ENCODE measurements at regions not wholly inside any gene's neighbourhood (a gene's known extent, or its start where the extent isn't known, plus 50 kb on each side); places are given as distances from the start of the nearest gene placed in this dataset.

GRCh38 chrX:15953801-15954200 lies 99.2 kb upstream of the AP1S2 start:
- DNase-seq (no peak), ATAC-seq (ENCODE audit: poor library complexity) (no peak)
- intact Hi-C loops (cut with DNase I, micrococcal nuclease), result no loop called here
- Histone ChIP-seq H3K4me3 (ENCODE audit: low read length) (no peak overlapping the region), H3K27ac (ENCODE audit: low read depth in 1 of 2, low read length in 2 of 2) (no peak overlapping the region), H3K9me3 (ENCODE audit: control insufficient read depth in 1 of 2, insufficient read depth in 1 of 2, low read length in 2 of 2) (no peaks in the 10 kb centered on the region), H3K27me3 (ENCODE audit: control insufficient read depth in 1 of 2, insufficient read depth in 2 of 2, low read length in 2 of 2) (no peaks in the 10 kb centered on the region), H3K36me3 (ENCODE audit: insufficient read depth, low read length) (no peaks in the 10 kb centered on the region), H3K4me1 (ENCODE audit: insufficient read depth, low read length) (no peaks in the 10 kb centered on the region)
- no peak overlapping the region for H3K27ac Mint-ChIP-seq
- ChIA-PET CTCF (no interaction called here), POLR2A (no interaction called here)
- H3K4me3 Mint-ChIP-seq, result no peak overlapping the region
- H3K9me3 Mint-ChIP-seq, result no peaks in the 10 kb centered on the region
- TF ChIP-seq CTCF (IDR thresholded peaks at IDR 0.05), result no peak
- no peaks in the 10 kb centered on the region for H3K4me1 Mint-ChIP-seq (ENCODE audit: low read depth)
- H3K36me3 Mint-ChIP-seq (ENCODE audit: low read depth), result no peaks in the 10 kb centered on the region
- no peaks in the 10 kb centered on the region for H3K27me3 Mint-ChIP-seq

- POLR2A ChIA-PET, result no interaction called here
- Mint-ChIP-seq H3K27ac (no peak overlapping the region), H3K36me3 (ENCODE audit: low read depth) (no peaks in the 10 kb centered on the region), H3K4me1 (ENCODE audit: low read depth) (no peaks in the 10 kb centered on the region), H3K27me3 (no peaks in the 10 kb centered on the region), H3K9me3 (no peaks in the 10 kb centered on the region), H3K4me3 (no peak overlapping the region)
- intact Hi-C loops (cut with DNase I, micrococcal nuclease), result no loop called here
- Histone ChIP-seq H3K27me3 (ENCODE audit: control insufficient read depth in 1 of 2, insufficient read depth in 2 of 2, low read length in 2 of 2) (no peaks in the 10 kb centered on the region), H3K4me3 (ENCODE audit: low read length) (no peak overlapping the region), H3K36me3 (ENCODE audit: insufficient read depth, low read length) (no peaks in the 10 kb centered on the region), H3K9me3 (ENCODE audit: control insufficient read depth in 1 of 2, insufficient read depth in 1 of 2, low read length in 2 of 2) (no peaks in the 10 kb centered on the region), H3K4me1 (ENCODE audit: insufficient read depth, low read length) (no peaks in the 10 kb centered on the region), H3K27ac (ENCODE audit: low read depth in 1 of 2, low read length in 2 of 2) (no peak overlapping the region)
- no peak for ATAC-seq (ENCODE audit: poor library complexity)
- no peak for TF ChIP-seq CTCF (IDR thresholded peaks at IDR 0.05)
- DNase-seq, result no peak
- CTCF ChIA-PET, result interaction anchor here (0.7 kb wide), 1 partner anchor 16 kb away, joined by 3 read pairs; no protein-coding TSS in a partner anchor
Measured at GRCh38 chrX:15952212-15952611, 97.6 kb upstream of the AP1S2 start.

GRCh38 chrX:15948318-15948660 lies 93.7 kb upstream of the AP1S2 start:
- no peak for TF ChIP-seq CTCF (IDR thresholded peaks at IDR 0.05)
- H3K27ac ChIP-seq (ENCODE audit: low read depth in 1 of 2, low read length in 2 of 2), result no peak overlapping the region
- Mint-ChIP-seq H3K4me1 (ENCODE audit: low read depth) (no peaks in the 10 kb centered on the region), H3K27ac (no peak overlapping the region), H3K36me3 (ENCODE audit: low read depth) (no peaks in the 10 kb centered on the region), H3K9me3 (no peaks in the 10 kb centered on the region), H3K27me3 (no peaks in the 10 kb centered on the region), H3K4me3 (no peak overlapping the region)
- CTCF ChIA-PET, result no interaction called here
- no peaks in the 10 kb centered on the region for H3K36me3 ChIP-seq (ENCODE audit: insufficient read depth, low read length)
- no peaks in the 10 kb centered on the region for H3K9me3 ChIP-seq (ENCODE audit: control insufficient read depth in 1 of 2, insufficient read depth in 1 of 2, low read length in 2 of 2)
- no peaks in the 10 kb centered on the region for H3K27me3 ChIP-seq (ENCODE audit: control insufficient read depth in 1 of 2, insufficient read depth in 2 of 2, low read length in 2 of 2)
- intact Hi-C loops (cut with DNase I, micrococcal nuclease), result no loop called here
- H3K4me3 ChIP-seq (ENCODE audit: low read length), result no peak overlapping the region
- ATAC-seq (ENCODE audit: poor library complexity) (no peak), DNase-seq (no peak)
- H3K4me1 ChIP-seq (ENCODE audit: insufficient read depth, low read length), result no peaks in the 10 kb centered on the region
- POLR2A ChIA-PET, result no interaction called here
